ENCODE measurements at regions not wholly inside any gene's neighbourhood (a gene's known extent, or its start where the extent isn't known, plus 50 kb on each side); places are given as distances from the start of the nearest gene placed in this dataset.
"Not testable (repeated sequence)": the region's sequence is repeated elsewhere in the genome, so short reads cannot be mapped to it uniquely, and the experiment has no call there.

DNA sequence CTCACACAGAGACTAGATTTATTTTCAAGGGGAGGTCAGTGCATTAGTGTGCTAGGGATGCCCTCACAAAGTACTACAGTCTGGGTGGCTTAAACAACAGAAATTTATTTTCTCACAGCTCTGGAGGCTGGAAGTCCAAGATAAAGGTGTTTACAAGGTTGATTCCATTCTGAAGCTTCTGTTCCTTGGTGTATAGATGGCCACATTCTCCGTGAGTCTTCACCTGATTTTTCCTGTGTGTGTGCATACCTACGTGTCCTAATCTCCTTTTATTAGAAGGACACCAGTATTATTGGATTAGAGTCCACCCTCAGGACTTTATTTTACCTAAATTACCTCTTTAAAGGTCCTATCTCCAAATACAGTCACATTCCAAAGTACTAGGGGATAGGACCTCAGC, 91.7 kb upstream of the FRMD4A start:
- TF ChIP-seq KLF8 (tag by site-specific recombination; IDR thresholded peaks at IDR 0.05), result no peak
- TF ChIP-seq ZFP41 (tag by site-specific recombination; IDR thresholded peaks at IDR 0.05; ENCODE audit: borderline replicate concordance), result no peak
- TF ChIP-seq ZNF530 (tag by site-specific recombination; IDR thresholded peaks at IDR 0.05; ENCODE audit: low read depth), result no peak
- no peak for TF ChIP-seq ZNF624 (tag by site-specific recombination; IDR thresholded peaks at IDR 0.05)
- TF ChIP-seq WT1 (tag by site-specific recombination; IDR thresholded peaks at IDR 0.05), result no peak
- TF ChIP-seq SCRT1 (tag by site-specific recombination; IDR thresholded peaks at IDR 0.05; ENCODE audit: borderline replicate concordance), result no peak
- TF ChIP-seq MEIS1 (CRISPR knock-in tag; IDR thresholded peaks at IDR 0.05; ENCODE audit: borderline replicate concordance), result no peak
- TF ChIP-seq ZNF707 (tag by site-specific recombination; IDR thresholded peaks at IDR 0.05), result no peak
- TF ChIP-seq, protein P1, sequence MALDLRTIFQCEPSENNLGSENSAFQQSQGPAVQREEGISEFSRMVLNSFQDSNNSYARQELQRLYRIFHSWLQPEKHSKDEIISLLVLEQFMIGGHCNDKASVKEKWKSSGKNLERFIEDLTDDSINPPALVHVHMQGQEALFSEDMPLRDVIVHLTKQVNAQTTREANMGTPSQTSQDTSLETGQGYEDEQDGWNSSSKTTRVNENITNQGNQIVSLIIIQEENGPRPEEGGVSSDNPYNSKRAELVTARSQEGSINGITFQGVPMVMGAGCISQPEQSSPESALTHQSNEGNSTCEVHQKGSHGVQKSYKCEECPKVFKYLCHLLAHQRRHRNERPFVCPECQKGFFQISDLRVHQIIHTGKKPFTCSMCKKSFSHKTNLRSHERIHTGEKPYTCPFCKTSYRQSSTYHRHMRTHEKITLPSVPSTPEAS (tag by site-specific recombination; IDR thresholded peaks at IDR 0.05), result no peak
- TF ChIP-seq ZNF391 (tag by site-specific recombination; IDR thresholded peaks at IDR 0.05; ENCODE audit: borderline replicate concordance, low read depth), result no peak
- no peak for TF ChIP-seq ZEB2 (tag by site-specific recombination; IDR thresholded peaks at IDR 0.05)
- no peak for TF ChIP-seq ZNF549 (tag by site-specific recombination; IDR thresholded peaks at IDR 0.05)
- TF ChIP-seq ZNF621 (tag by site-specific recombination; IDR thresholded peaks at IDR 0.05), result no peak
- no peak for TF ChIP-seq ZNF529 (tag by site-specific recombination; IDR thresholded peaks at IDR 0.05; ENCODE audit: insufficient replicate concordance)
- TF ChIP-seq, protein P2, sequence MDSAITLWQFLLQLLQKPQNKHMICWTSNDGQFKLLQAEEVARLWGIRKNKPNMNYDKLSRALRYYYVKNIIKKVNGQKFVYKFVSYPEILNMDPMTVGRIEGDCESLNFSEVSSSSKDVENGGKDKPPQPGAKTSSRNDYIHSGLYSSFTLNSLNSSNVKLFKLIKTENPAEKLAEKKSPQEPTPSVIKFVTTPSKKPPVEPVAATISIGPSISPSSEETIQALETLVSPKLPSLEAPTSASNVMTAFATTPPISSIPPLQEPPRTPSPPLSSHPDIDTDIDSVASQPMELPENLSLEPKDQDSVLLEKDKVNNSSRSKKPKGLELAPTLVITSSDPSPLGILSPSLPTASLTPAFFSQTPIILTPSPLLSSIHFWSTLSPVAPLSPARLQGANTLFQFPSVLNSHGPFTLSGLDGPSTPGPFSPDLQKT (IDR thresholded peaks at IDR 0.05; ENCODE audit: borderline replicate concordance, low read depth, low read length), result no peak
- Histone ChIP-seq H3K27ac (ENCODE audit: extremely low read depth, low read depth, low read length) (no peak overlapping the region), H3K4me3 (ENCODE audit: low read depth, low read length) (no peak overlapping the region), H3K36me3 (ENCODE audit: control insufficient read depth in 2 of 2, insufficient read depth in 1 of 2, low read length in 2 of 2) (no peaks in the 10 kb centered on the region), H3K4me1 (ENCODE audit: control insufficient read depth, insufficient read depth, low read length) (no peaks in the 10 kb centered on the region), H3K9me3 (ENCODE audit: control insufficient read depth, insufficient read depth, low read depth, low read length) (no peaks in the 10 kb centered on the region)
- CTCF ChIA-PET, result no interaction called here
- POLR2A ChIA-PET, result no interaction called here

DNA sequence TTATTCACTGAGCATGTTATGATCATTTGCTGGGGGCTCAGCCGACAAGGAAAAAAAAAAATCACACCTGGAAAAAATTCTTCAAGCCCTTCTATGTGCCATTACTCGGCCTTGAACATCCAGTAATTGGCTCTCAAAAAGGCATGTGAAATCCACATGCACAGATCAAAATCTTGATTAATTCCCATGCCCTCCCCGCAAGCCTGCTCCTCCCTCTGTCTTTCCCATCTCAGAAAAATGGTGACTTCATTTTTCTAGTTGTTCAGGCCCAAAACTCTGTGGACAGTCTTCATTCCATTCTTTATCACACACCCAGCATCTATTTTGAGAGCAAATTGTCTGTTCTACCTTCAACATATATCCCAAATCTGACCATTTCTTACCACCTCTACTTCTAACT, 91.2 kb upstream of the FRMD4A start:
- Histone ChIP-seq H3K36me3 (ENCODE audit: control insufficient read depth in 2 of 2, insufficient read depth in 1 of 2, low read length in 2 of 2) (no peaks in the 10 kb centered on the region), H3K27ac (ENCODE audit: extremely low read depth, low read depth, low read length) (no peak overlapping the region), H3K9me3 (ENCODE audit: control insufficient read depth, insufficient read depth, low read depth, low read length) (no peaks in the 10 kb centered on the region), H3K4me3 (ENCODE audit: low read depth, low read length) (no peak overlapping the region), H3K4me1 (ENCODE audit: control insufficient read depth, insufficient read depth, low read length) (no peaks in the 10 kb centered on the region)
- ChIA-PET CTCF (no interaction called here), POLR2A (no interaction called here)
- TF ChIP-seq ZNF16 (tag by site-specific recombination; IDR thresholded peaks at IDR 0.05; ENCODE audit: low read depth) (no peak), ZNF350 (tag by site-specific recombination; IDR thresholded peaks at IDR 0.05) (no peak), ZNF24 (tag by site-specific recombination; IDR thresholded peaks at IDR 0.05) (no peak), OVOL3 (tag by site-specific recombination; IDR thresholded peaks at IDR 0.05) (no peak), ZNF221 (tag by site-specific recombination; IDR thresholded peaks at IDR 0.05; ENCODE audit: borderline replicate concordance) (no peak), ZNF530 (tag by site-specific recombination; IDR thresholded peaks at IDR 0.05; ENCODE audit: low read depth) (no peak), ZNF121 (tag by site-specific recombination; IDR thresholded peaks at IDR 0.05) (no peak), ZNF626 (tag by site-specific recombination; IDR thresholded peaks at IDR 0.05) (no peak)
- TF ChIP-seq, protein P1 (tag by site-specific recombination; IDR thresholded peaks at IDR 0.05), result no peak
- TF ChIP-seq, protein P3, sequence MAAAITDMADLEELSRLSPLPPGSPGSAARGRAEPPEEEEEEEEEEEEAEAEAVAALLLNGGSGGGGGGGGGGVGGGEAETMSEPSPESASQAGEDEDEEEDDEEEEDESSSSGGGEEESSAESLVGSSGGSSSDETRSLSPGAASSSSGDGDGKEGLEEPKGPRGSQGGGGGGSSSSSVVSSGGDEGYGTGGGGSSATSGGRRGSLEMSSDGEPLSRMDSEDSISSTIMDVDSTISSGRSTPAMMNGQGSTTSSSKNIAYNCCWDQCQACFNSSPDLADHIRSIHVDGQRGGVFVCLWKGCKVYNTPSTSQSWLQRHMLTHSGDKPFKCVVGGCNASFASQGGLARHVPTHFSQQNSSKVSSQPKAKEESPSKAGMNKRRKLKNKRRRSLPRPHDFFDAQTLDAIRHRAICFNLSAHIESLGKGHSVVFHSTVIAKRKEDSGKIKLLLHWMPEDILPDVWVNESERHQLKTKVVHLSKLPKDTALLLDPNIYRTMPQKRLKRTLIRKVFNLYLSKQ (tag by site-specific recombination; IDR thresholded peaks at IDR 0.05; ENCODE audit: borderline replicate concordance), result no peak

DNA sequence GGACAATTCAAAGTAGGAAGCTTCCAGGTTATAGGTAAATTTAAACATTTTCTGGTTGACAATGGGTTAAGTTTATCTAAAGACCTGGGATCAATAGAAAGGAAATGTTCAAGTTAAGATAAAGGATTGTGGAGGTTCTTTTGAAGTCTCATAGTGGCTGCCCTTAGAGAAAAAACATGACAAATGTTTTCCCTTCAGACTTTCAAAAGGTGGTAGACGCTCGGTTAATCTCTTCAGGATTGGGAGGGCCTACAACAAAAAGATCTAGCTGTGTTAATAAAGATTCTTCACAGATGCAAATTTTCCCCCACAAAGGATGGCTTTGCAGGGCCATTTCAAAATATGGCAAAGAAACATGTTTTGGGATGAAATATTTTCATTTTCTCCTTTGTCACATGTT, 86.6 kb upstream of the FRMD4A start:
- CTCF ChIA-PET, result interaction anchor here (0.6 kb wide), 1 partner anchor 117 kb away, joined by 5 read pairs; no protein-coding TSS in a partner anchor
- H3K9me3 ChIP-seq (ENCODE audit: control insufficient read depth, insufficient read depth, low read depth, low read length); H3K4me3 ChIP-seq (ENCODE audit: low read depth, low read length); H3K4me1 ChIP-seq (ENCODE audit: control insufficient read depth, insufficient read depth, low read length); POLR2A ChIA-PET; H3K36me3 ChIP-seq (ENCODE audit: control insufficient read depth in 2 of 2, insufficient read depth in 1 of 2, low read length in 2 of 2); H3K27ac ChIP-seq (ENCODE audit: extremely low read depth, low read depth, low read length): not testable (repeated sequence)
